ENCODE measurements at regions not wholly inside any gene's neighbourhood (a gene's known extent, or its start where the extent isn't known, plus 50 kb on each side); places are given as distances from the start of the nearest gene placed in this dataset.
"Not testable (repeated sequence)": the region's sequence is repeated elsewhere in the genome, so short reads cannot be mapped to it uniquely, and the experiment has no call there.

DNA sequence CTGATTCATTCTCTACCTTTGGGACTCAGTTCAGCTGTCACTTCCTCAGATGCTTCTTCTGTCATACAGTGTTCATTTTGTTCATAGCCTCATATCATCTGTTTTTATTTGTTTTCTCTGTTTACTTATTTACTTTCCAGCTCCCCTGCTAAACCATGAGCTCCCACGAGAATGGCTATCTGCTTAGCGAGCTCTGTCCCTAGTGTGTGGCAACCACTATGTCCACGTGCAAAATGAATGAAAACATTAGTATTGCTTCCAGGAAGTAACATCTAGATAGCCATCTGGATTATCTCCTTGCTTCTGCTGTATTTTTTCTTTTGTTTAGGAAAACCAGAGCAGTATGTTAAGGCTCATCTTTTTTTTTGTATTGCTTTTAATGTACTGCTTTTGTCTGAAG, 417.0 kb upstream of the SLC35B3 start:
- Histone ChIP-seq H3K56ac (ENCODE audit: insufficient read length, low read depth, low read length) (no peak overlapping the region), H3K18ac (ENCODE audit: insufficient read length, low read depth, low read length) (no peak overlapping the region), H3K4me2 (ENCODE audit: insufficient read depth, insufficient read length, low read length) (no peak overlapping the region), H3K23ac (ENCODE audit: insufficient read length, low read depth, low read length) (no peak overlapping the region), H4K8ac (replicated peaks; ENCODE audit: insufficient read length, low read depth, low read length) (no peak overlapping the region), H2BK15ac (ENCODE audit: low read depth, low read length) (no peak overlapping the region), H3K4ac (ENCODE audit: low read depth, low read length) (no peak overlapping the region), H2BK120ac (ENCODE audit: low read depth, low read length, poor library complexity, severe bottlenecking) (no peak overlapping the region), H2BK5ac (ENCODE audit: insufficient read length, low read length) (no peak overlapping the region), H3K14ac (ENCODE audit: insufficient read depth, low read length) (no peak overlapping the region), H2BK12ac (ENCODE audit: insufficient read length, low read depth, low read length) (no peak overlapping the region), H2AFZ (ENCODE audit: low read length) (no peak overlapping the region), H2BK20ac (ENCODE audit: low read depth, low read length, poor library complexity, severe bottlenecking) (no peak overlapping the region), H3K27ac (ENCODE audit: insufficient read length, low read depth, low read length) (no peak overlapping the region), H4K91ac (ENCODE audit: insufficient read length, low read depth, low read length) (no peak overlapping the region), H3K23me2 (ENCODE audit: insufficient read length, low read depth, low read length, poor library complexity, severe bottlenecking) (no peaks in the 10 kb centered on the region), H3K27me3 (ENCODE audit: insufficient read depth, low read length) (no peaks in the 10 kb centered on the region), H3K9ac (ENCODE audit: extremely low read depth, insufficient read length, low read length) (no peak overlapping the region), H3T11ph (ENCODE audit: low read length) (no peak overlapping the region), H3K9me3 (ENCODE audit: control insufficient read depth, low read depth, low read length) (no peaks in the 10 kb centered on the region), H2AK5ac (ENCODE audit: insufficient read length, low read length) (no peak overlapping the region), H4K20me1 (ENCODE audit: control insufficient read depth, insufficient read depth, insufficient read length) (no peaks in the 10 kb centered on the region), H3K4me1 (ENCODE audit: insufficient read depth, low read length) (no peaks in the 10 kb centered on the region; the same call in 1 of the 2 replicates), H4K5ac (ENCODE audit: insufficient read length, low read depth, low read length) (no peak overlapping the region), H3K79me2 (ENCODE audit: insufficient read depth, low read length) (no peaks in the 10 kb centered on the region), H3K79me1 (ENCODE audit: insufficient read depth, low read depth, low read length, poor library complexity, severe bottlenecking) (no peaks in the 10 kb centered on the region)
- Mint-ChIP-seq H3K27ac (no peak overlapping the region), H3K27me3 (ENCODE audit: low read depth) (no peaks in the 10 kb centered on the region), H3K4me1 (peaks cover 5 to 8% of the 10 kb centered on the region in 2 experiments; a peak in 3 of 4 replicates), H3K4me3 (no peak overlapping the region), H3K36me3 (ENCODE audit: insufficient read depth in 1 of 3, low read depth in 3 of 3) (no peaks in the 10 kb centered on the region), H3K9me3 (no peaks in the 10 kb centered on the region; a peak in 1 of 5 replicates)
- DNase-seq, result no peak
- WGBS (ENCODE audit: extremely low coverage, insufficient read length, low lambda C conversion rate), result no CpG with 5 or more reads among the region's 3 CpGs
- TF ChIP-seq, protein P1, sequence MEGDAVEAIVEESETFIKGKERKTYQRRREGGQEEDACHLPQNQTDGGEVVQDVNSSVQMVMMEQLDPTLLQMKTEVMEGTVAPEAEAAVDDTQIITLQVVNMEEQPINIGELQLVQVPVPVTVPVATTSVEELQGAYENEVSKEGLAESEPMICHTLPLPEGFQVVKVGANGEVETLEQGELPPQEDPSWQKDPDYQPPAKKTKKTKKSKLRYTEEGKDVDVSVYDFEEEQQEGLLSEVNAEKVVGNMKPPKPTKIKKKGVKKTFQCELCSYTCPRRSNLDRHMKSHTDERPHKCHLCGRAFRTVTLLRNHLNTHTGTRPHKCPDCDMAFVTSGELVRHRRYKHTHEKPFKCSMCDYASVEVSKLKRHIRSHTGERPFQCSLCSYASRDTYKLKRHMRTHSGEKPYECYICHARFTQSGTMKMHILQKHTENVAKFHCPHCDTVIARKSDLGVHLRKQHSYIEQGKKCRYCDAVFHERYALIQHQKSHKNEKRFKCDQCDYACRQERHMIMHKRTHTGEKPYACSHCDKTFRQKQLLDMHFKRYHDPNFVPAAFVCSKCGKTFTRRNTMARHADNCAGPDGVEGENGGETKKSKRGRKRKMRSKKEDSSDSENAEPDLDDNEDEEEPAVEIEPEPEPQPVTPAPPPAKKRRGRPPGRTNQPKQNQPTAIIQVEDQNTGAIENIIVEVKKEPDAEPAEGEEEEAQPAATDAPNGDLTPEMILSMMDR (conservative IDR thresholded peaks at IDR 0.05), result no peak

DNA sequence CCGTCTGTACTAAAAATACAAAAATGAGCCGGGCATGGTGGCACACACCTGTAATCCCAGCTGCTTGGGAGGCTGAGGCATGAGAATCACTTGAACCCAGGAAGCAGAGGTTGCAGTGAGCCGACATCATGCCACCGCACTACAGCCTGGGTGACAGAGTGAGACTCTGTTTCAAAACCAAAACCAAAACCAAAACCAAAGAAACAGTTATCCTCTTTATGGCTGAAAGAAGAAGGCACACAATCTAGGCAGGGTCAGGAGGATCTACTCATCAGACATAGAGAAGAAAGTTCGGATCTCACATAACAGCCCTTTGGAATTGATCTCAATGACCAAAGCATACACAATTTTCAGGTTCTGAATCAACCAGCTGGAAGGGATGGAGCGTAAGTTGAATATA, 411.3 kb upstream of the SLC35B3 start:
- H3K23ac ChIP-seq (ENCODE audit: insufficient read length, low read depth, low read length); H3K9me3 Mint-ChIP-seq; H3K56ac ChIP-seq (ENCODE audit: insufficient read length, low read depth, low read length); H3K27ac ChIP-seq (ENCODE audit: insufficient read length, low read depth, low read length); H3K4me3 Mint-ChIP-seq; DNase-seq; H2BK120ac ChIP-seq (ENCODE audit: low read depth, low read length, poor library complexity, severe bottlenecking); H3K36me3 Mint-ChIP-seq (ENCODE audit: insufficient read depth in 1 of 3, low read depth in 3 of 3); H3K14ac ChIP-seq (ENCODE audit: insufficient read depth, low read length); H2BK5ac ChIP-seq (ENCODE audit: insufficient read length, low read length); H3K4me1 ChIP-seq (ENCODE audit: insufficient read depth, low read length); H3K9ac ChIP-seq (ENCODE audit: extremely low read depth, insufficient read length, low read length); H3K9me3 ChIP-seq (ENCODE audit: control insufficient read depth, low read depth, low read length); H3K27ac Mint-ChIP-seq; H3K27me3 Mint-ChIP-seq (ENCODE audit: low read depth); H2AFZ ChIP-seq (ENCODE audit: low read length); H3T11ph ChIP-seq (ENCODE audit: low read length); H4K91ac ChIP-seq (ENCODE audit: insufficient read length, low read depth, low read length); H3K23me2 ChIP-seq (ENCODE audit: insufficient read length, low read depth, low read length, poor library complexity, severe bottlenecking); H3K18ac ChIP-seq (ENCODE audit: insufficient read length, low read depth, low read length); H3K4me2 ChIP-seq (ENCODE audit: insufficient read depth, insufficient read length, low read length); H2AK5ac ChIP-seq (ENCODE audit: insufficient read length, low read length); H3K79me2 ChIP-seq (ENCODE audit: insufficient read depth, low read length); H4K20me1 ChIP-seq (ENCODE audit: control insufficient read depth, insufficient read depth, insufficient read length); H3K27me3 ChIP-seq (ENCODE audit: insufficient read depth, low read length); H3K79me1 ChIP-seq (ENCODE audit: insufficient read depth, low read depth, low read length, poor library complexity, severe bottlenecking); H2BK20ac ChIP-seq (ENCODE audit: low read depth, low read length, poor library complexity, severe bottlenecking); H3K4me1 Mint-ChIP-seq; H2BK15ac ChIP-seq (ENCODE audit: low read depth, low read length); H3K4ac ChIP-seq (ENCODE audit: low read depth, low read length); H4K5ac ChIP-seq (ENCODE audit: insufficient read length, low read depth, low read length); H2BK12ac ChIP-seq (ENCODE audit: insufficient read length, low read depth, low read length); H4K8ac ChIP-seq (replicated peaks; ENCODE audit: insufficient read length, low read depth, low read length): not testable (repeated sequence)
- WGBS (ENCODE audit: extremely low coverage, insufficient read length, low lambda C conversion rate), result no CpG with 5 or more reads among the region's 6 CpGs

Measured in H9 (cell line).